ENCODE measurements at regions not wholly inside any gene's neighbourhood (a gene's known extent, or its start where the extent isn't known, plus 50 kb on each side); places are given as distances from the start of the nearest gene placed in this dataset.

DNA sequence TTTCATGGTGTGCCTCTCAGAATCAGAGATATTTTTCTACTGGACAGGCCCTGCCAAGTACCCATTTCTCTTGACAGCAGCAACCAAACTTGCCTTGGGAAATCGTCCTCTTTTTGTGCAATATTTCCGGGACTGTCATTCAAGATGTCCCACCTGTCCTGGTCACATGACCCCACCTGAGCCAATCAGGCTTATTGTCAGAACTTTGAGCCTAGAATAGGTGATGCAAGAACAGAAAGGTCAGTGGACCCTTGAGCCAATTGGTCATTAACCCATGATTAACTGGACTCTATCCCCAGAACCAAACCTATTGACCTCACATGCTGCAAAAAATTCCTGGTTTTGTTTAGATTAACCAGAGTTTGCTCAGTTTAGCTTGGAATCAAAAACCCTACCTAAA lies 108.3 kb upstream of the TOP1 start:
- in situ Hi-C loops (cut with MboI) (no loop called here), intact Hi-C loops (cut with micrococcal nuclease) (no loop called here)
- no peak for FAIRE-seq
- Histone ChIP-seq H3K27ac (ENCODE audit: extremely low read depth, low read depth, low read length) (no peak overlapping the region), H3K9ac (ENCODE audit: insufficient read depth in 1 of 2, low read depth in 2 of 2, low read length in 2 of 2) (no peak overlapping the region), H3K4me2 (ENCODE audit: insufficient read depth, low read length) (no peak overlapping the region), H3K9me3 (replicated peaks; ENCODE audit: control insufficient read depth, insufficient read depth, low read depth, low read length) (no peaks in the 10 kb centered on the region), H3K4me3 (no peak overlapping the region), H3K36me3 (ENCODE audit: control insufficient read depth, insufficient read depth, low read length) (no peaks in the 10 kb centered on the region), H3K4me1 (replicated peaks in 1 of 2; ENCODE audit: control insufficient read depth in 2 of 2, insufficient read depth in 2 of 2, low read length in 2 of 2) (no peaks in the 10 kb centered on the region), H3K9me1 (ENCODE audit: control insufficient read depth, insufficient read depth, low read length) (no peaks in the 10 kb centered on the region), H3K27me3 (ENCODE audit: control insufficient read depth in 2 of 2, insufficient read depth in 2 of 2, low read length in 2 of 2) (no peaks in the 10 kb centered on the region), H2AFZ (ENCODE audit: low read depth, low read length) (no peak overlapping the region), H4K20me1 (replicated peaks; ENCODE audit: control insufficient read depth, insufficient read depth, low read length) (no peaks in the 10 kb centered on the region), H3K79me2 (ENCODE audit: control insufficient read depth, insufficient read depth, low read length) (no peaks in the 10 kb centered on the region)
- no TSS peak for BruUV-seq (replicated peaks)
- TF ChIP-seq, protein P1, sequence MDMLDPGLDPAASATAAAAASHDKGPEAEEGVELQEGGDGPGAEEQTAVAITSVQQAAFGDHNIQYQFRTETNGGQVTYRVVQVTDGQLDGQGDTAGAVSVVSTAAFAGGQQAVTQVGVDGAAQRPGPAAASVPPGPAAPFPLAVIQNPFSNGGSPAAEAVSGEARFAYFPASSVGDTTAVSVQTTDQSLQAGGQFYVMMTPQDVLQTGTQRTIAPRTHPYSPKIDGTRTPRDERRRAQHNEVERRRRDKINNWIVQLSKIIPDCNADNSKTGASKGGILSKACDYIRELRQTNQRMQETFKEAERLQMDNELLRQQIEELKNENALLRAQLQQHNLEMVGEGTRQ (CRISPR knock-in tag; IDR thresholded peaks at IDR 0.05) = peak; percentile 42
- TF ChIP-seq ZNF644 (tag; IDR thresholded peaks at IDR 0.05; ENCODE audit: low read depth) (no peak), CBX3 (IDR thresholded peaks at IDR 0.05; ENCODE audit: borderline replicate concordance in 1 of 2, low read length in 2 of 2) (no peak), RAD51 (IDR thresholded peaks at IDR 0.05; ENCODE audit: borderline replicate concordance, low read depth) (peak; percentile 57; the same call in 1 of the 2 replicates), CEBPB (tag; IDR thresholded peaks at IDR 0.05) (0 out of 2 replicates have a peak, but pooled peaks have one; percentile 14)
- TF ChIP-seq, protein P2, sequence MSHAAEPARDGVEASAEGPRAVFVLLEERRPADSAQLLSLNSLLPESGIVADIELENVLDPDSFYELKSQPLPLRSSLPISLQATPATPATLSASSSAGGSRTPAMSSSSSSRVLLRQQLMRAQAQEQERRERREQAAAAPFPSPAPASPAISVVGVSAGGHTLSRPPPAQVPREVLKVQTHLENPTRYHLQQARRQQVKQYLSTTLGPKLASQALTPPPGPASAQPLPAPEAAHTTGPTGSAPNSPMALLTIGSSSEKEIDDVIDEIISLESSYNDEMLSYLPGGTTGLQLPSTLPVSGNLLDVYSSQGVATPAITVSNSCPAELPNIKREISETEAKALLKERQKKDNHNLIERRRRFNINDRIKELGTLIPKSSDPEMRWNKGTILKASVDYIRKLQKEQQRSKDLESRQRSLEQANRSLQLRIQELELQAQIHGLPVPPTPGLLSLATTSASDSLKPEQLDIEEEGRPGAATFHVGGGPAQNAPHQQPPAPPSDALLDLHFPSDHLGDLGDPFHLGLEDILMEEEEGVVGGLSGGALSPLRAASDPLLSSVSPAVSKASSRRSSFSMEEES (CRISPR knock-in tag; IDR thresholded peaks at IDR 0.05) = peak; percentile 70
- TF ChIP-seq, protein P3, sequence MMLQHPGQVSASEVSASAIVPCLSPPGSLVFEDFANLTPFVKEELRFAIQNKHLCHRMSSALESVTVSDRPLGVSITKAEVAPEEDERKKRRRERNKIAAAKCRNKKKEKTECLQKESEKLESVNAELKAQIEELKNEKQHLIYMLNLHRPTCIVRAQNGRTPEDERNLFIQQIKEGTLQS (IDR thresholded peaks at IDR 0.05) = peak; percentile 35
- TF ChIP-seq, protein P3 (CRISPR knock-in tag; conservative IDR thresholded peaks at IDR 0.05) = no peak
- TF ChIP-seq, protein P4, sequence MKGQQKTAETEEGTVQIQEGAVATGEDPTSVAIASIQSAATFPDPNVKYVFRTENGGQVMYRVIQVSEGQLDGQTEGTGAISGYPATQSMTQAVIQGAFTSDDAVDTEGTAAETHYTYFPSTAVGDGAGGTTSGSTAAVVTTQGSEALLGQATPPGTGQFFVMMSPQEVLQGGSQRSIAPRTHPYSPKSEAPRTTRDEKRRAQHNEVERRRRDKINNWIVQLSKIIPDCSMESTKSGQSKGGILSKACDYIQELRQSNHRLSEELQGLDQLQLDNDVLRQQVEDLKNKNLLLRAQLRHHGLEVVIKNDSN (CRISPR knock-in tag; IDR thresholded peaks at IDR 0.05) = peak; percentile 17; the same call in 1 of the 2 replicates
- TF ChIP-seq, protein P5, sequence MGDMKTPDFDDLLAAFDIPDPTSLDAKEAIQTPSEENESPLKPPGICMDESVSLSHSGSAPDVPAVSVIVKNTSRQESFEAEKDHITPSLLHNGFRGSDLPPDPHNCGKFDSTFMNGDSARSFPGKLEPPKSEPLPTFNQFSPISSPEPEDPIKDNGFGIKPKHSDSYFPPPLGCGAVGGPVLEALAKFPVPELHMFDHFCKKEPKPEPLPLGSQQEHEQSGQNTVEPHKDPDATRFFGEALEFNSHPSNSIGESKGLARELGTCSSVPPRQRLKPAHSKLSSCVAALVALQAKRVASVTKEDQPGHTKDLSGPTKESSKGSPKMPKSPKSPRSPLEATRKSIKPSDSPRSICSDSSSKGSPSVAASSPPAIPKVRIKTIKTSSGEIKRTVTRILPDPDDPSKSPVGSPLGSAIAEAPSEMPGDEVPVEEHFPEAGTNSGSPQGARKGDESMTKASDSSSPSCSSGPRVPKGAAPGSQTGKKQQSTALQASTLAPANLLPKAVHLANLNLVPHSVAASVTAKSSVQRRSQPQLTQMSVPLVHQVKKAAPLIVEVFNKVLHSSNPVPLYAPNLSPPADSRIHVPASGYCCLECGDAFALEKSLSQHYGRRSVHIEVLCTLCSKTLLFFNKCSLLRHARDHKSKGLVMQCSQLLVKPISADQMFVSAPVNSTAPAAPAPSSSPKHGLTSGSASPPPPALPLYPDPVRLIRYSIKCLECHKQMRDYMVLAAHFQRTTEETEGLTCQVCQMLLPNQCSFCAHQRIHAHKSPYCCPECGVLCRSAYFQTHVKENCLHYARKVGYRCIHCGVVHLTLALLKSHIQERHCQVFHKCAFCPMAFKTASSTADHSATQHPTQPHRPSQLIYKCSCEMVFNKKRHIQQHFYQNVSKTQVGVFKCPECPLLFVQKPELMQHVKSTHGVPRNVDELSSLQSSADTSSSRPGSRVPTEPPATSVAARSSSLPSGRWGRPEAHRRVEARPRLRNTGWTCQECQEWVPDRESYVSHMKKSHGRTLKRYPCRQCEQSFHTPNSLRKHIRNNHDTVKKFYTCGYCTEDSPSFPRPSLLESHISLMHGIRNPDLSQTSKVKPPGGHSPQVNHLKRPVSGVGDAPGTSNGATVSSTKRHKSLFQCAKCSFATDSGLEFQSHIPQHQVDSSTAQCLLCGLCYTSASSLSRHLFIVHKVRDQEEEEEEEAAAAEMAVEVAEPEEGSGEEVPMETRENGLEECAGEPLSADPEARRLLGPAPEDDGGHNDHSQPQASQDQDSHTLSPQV (IDR thresholded peaks at IDR 0.05) = no peak
- TF ChIP-seq, protein P6, sequence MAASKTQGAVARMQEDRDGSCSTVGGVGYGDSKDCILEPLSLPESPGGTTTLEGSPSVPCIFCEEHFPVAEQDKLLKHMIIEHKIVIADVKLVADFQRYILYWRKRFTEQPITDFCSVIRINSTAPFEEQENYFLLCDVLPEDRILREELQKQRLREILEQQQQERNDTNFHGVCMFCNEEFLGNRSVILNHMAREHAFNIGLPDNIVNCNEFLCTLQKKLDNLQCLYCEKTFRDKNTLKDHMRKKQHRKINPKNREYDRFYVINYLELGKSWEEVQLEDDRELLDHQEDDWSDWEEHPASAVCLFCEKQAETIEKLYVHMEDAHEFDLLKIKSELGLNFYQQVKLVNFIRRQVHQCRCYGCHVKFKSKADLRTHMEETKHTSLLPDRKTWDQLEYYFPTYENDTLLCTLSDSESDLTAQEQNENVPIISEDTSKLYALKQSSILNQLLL (CRISPR knock-in tag; IDR thresholded peaks at IDR 0.05; ENCODE audit: borderline replicate concordance) = no peak
- peak in 1 of 4 experiments; percentile 19 for DNase-seq (ENCODE audit: extremely low read depth in 1 of 4, low spot score in 3 of 4)
- ChIA-PET CTCF (ENCODE audit: low intra/inter-chr PET ratio) (no interaction called here), POLR2A (interaction anchor here (0.7 kb wide), 1 partner anchor 8 kb away, joined by 3 read pairs; no protein-coding TSS in a partner anchor)
- WGBS (ENCODE audit: insufficient coverage, low coverage, missing lambda C conversion rate) = 0% methylated on average over 2 of the region's 2 CpGs
- ATAC-seq = peak; percentile 35; the same call in 2 of the 3 replicates

Measured in K562 (cell line).